HG03135 (cell line): ENCODE measurements at regions not wholly inside any gene's neighbourhood (a gene's known extent, or its start where the extent isn't known, plus 50 kb on each side); places are given as distances from the start of the nearest gene placed in this dataset.
"Not testable (repeated sequence)": the region's sequence is repeated elsewhere in the genome, so short reads cannot be mapped to it uniquely, and the experiment has no call there.

Experiments
- ATAC-seq: cut with Tn5 transposase; IDR thresholded peaks from one replicate; pipeline ENCODE4 v1.9.1; 2021; ENCODE audit warnings: mild to moderate bottlenecking, moderate library complexity; ENCODE audit not compliant: unreplicated experiment

DNA sequence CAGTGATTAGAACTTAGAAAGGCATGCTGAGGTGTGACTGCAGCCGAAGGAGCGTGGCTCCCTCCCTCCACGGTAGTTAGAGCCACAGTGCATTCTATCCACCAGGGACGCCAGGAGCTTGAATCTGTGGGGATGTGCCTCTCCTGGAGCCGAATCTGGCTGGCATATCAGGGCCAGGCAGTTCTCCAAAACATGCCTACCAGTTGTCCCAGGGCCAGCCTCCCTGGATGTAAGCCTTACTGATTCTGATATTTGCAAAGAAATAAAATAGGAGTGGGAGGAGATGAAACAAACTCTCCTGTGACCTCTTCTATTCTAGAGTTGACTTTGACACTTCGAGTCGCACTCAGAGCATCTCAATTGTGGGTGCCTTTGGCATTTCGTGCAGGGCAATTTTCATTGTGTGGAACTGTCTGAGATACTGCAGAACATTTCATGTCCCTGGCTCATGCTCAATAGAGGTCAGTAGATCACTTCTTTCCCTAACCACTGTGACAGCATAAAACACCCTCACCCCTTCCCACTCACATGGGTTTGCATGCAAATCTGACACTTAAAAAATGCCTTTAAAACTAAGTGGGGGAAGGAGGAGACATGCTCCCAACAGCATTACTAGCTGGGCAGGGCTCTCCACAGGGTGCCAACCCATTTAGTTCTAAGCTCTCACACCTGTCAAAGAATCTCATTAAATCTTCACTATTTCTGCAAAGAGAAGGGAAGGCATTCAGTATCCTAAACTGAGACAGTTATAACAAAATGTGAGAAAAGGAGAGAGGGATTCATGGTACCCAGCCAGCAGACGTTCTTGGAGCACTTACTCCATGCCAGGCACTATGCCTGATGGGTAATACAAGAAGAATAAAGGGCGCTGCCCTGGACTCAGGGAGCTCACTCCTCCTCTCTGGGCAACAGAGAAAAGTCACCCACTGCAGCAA lies 378.9 kb downstream of the PREX1 start:
- no peak for ATAC-seq

DNA sequence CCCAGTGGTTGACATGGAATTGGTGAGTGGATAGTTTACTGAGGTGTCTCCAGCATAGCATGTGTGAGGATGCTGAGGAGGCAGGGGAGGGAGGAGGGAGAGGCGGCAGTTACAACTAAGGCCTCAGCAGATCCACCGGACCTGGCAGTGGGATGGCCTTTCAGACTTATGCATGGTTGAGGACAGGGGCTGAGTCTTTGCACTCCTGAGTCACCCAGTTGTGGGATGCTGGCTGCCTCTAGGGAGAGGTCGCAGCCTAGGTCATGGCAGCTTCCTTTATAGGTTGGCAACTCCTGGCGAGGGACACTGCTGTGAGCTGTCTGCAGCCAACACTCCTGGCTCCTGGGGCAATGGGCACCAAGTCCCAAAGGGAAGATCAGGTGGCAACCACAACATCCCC lies 380.3 kb downstream of the PREX1 start:
- ATAC-seq, result no peak

DNA sequence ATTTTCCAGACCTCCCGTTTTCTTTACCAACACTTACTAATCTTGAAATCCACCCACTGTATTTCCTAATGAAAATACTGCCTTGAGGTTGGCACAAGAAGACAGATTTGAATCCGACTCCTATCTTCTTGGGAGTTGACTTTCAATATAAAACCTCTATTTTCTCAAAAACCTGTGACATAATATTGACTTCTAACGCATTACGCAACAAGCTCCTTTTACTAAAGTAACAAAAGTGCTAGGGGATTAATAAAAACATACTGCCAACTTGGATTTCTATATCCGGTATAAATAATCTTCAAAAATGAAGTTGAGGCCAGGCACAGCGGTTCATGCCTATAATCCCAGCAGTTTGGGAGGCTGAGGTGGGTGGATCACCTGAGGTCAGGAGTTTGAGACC lies 382.0 kb downstream of the PREX1 start:
- ATAC-seq, result no peak

DNA sequence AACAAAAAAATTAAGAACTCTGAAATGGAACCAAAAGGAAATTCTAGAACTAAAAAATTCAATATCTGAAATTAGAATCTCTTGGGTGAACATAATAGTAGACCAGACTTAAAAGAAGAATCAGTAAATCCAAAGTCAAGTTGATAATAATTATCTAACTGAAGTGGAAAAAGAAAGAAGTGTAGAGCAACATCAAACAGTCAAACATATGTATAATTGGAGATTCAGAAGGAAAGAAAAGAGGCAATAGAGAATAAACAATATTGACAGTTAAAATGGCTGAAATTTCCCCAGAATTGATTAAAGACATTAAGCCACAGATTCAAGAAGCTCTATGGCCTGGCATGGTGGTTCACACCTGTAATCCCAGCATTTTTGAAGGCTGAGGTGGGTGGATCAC lies 383.6 kb downstream of the PREX1 start:
- no peak for ATAC-seq

DNA sequence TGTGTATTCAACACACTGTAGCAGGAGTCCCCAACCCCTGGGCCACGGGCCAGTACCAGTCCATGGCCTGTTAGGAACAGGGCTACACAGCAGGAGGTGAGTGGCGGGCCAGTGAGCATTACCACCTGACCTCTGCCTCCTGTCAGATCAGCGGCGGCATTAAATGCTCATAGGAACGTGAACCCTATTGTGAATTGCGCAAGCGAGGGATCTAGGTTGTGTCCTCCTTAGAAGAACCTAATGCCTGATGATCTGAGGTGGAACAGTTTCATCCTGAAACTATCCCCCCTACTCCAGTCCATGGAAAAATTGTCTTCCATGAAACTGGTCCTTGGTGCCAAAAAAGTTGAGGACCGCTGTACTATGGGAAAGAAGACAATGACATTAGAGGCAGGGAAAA lies 386.9 kb downstream of the PREX1 start:
- ATAC-seq, result no peak

DNA sequence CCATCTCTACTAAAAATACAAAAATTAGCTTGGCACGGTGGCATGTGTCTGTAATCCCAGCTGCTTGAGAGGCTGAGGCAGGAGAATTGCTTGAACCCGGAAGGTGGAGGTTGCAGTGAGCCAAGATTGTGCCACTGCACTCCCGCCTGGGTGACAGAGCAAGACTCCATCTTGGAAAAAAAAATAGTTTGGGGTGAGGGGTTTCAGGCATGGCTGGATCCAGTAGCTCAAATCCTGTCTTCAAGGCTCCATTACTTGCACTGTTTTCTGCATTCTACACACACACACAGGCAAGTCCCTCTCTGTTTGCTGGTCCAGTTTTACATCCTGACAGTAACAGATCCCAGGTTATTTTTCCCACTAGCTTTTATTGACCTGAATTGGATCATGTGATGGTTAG lies 387.5 kb downstream of the PREX1 start:
- not testable (repeated sequence) for ATAC-seq

- no peak for ATAC-seq
Observed at GRCh38 chr20:48437146-48437545, 390.7 kb downstream of the PREX1 start.

DNA sequence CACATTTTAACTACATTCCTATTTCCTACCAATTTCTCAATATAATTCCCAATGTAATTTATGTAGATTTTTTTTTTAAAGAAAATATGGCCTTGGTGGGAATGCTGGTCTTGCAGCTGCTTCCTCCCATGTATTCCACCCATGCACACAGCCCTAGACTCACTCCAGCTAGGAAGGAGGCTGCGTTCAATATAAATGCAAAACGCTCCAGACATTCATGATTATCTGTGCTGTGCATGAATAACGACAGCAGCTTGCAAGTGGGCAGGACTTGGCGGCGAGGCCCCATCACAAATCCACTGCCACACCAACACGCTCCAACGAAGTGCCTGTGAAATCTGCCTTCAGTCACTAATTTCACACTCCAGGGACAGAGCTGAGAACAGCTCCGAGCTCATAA lies 391.2 kb downstream of the PREX1 start:
- not testable (repeated sequence) for ATAC-seq

GRCh38 chr20:48433178-48433577 lies 394.6 kb downstream of the PREX1 start:
- ATAC-seq, result no peak

- ATAC-seq, result no peak
Observed at GRCh38 chr20:48432494-48432832, 395.3 kb downstream of the PREX1 start.

DNA sequence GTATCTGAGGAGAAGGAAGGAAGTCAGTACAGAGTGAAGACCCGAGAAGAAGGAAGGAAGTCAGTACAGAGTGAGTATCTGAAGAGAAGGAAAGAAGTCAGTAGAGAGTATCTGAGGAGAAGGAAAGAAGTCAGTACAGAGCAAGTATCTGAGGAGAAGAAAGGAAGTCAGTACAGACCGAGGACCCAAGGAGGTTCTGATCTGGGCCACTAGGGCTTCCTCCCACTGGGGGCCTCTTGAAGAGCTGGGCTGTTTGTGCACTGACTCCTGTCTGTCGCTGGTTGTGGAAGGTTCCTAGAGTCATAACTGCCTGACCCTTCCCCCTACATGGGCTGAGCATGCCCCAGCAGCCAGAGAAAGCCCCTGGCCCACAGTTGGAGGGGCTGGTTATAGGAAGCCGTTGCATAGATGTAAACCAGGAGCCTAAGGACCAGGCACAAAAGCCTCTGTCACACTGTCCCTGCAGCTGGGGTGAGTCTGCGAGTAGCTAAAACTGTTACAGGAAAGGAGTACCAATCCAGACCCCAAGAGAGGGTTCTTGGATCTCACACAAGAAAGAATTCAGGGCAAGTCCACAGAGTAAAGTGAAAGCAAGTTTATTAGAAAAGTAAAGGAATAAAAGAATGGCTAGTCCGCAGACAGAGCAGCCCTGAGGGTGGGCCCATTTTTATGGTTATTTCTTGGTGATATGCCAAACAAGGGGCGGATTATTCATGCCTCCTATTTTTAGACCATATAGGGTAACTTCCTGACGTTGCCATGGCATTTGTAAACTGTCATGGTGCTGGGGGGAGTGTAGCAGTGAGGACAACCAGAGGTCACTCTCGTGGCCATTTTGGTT lies 395.9 kb downstream of the PREX1 start:
- ATAC-seq, result no peak

DNA sequence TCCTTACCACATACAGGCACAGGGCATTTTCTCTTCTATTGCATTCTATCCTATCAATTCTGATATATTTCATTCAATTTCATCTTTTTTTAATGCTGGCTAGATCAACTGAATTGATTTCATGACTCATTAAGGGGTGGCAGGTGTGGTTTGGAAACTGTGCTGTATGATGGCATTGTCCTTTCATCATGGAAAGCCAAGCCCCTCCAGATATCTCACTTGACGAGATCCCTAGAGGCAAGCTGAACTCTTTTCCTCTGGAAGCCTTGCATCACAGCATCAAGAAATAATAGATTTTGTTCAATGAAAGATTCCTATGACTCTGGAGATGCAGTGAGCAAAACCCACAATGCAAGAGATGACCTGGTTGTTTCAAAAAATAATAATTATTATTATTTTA lies 401.2 kb downstream of the PREX1 start:
- ATAC-seq, result no peak

- ATAC-seq, result no peak
Observed at GRCh38 chr20:48425817-48426612, 401.8 kb downstream of the PREX1 start.

DNA sequence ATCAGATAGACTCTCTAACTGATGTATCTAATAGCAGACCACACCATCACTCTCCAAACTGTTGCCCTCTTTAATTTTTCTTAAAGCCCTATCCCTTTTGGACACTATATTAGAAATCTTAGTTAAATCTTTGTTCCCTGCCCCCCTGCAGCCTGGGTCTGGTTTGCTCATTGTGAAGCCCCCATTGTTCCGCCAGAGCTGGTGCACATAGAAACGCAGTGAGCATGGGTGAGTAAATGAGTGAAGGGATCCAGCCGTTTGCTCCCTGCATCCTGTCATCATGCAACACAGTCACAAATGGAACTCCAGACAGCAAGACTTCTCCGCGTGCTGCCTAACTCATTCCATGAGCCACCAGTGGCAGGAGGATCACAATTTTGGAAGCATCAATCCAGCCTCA lies 402.5 kb downstream of the PREX1 start:
- no peak for ATAC-seq

DNA sequence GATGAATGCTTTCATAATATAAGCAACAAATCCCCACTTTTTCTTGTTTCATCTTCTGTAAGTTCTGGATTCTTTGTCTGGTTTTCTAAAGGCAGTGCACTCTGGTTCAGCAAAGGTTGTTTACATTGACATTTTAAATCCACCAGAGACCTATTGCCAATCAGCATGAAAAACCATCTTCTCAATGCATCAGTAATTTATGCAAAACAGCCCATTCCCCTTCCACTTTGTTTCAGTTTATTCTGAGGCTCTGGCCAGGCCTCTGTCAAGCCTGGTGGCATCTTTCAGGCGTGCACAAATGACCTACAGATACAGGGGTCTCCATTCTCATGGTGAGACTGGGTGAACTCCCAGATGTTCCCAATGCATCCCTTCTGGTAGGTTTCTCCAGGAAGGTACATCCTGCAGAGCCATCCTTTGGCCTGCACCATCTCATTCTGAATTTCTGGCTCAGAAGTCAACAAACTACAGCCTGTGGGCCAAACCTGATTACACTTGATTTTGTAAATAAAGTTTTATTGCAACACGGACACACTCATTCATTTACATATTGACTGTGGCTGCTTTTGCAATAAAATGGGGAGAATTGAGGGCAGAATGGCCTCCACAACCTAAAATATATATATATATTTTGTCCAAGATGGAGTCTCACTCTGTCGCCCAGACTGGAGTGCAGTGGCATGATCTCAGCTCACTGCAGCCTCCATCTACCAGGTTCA lies 405.4 kb downstream of the PREX1 start:
- no peak for ATAC-seq

DNA sequence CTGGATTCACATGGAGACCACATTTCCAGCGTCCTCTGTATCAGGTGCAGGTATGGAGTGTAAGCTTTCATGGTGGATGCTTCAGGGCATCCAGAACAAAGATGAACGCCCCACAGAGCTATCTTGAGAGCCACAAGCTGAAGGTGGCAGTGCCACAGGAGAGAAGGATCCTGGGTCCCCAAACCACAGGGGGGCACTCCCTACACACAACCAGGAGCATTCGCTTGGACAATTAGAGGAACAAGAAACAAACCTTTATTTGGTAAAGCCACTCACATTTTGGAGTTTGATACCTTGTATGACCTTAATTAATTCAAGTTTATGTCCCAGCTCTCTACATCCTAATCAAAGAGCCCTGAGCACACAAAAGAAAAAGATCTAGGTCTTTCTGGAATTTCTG lies 406.3 kb downstream of the PREX1 start:
- no peak for ATAC-seq

DNA sequence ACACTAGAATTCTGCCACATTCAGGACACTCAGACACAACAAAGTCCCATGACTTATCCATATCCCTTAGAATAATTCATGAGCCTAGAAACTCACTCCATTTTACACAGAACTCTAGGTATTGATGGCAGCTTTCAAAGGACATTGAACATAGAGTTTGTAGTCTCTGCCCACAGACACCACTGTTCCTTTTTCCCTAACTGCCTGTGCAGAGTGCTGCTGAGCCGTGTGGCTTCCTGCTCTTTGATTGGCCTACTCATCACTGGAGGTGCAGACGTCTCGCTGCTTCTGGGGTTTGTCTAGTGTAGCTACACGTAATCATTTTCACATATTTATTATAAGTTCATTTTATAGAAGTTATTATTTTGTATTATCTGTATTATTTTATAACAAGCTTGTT lies 407.6 kb downstream of the PREX1 start:
- no peak for ATAC-seq

DNA sequence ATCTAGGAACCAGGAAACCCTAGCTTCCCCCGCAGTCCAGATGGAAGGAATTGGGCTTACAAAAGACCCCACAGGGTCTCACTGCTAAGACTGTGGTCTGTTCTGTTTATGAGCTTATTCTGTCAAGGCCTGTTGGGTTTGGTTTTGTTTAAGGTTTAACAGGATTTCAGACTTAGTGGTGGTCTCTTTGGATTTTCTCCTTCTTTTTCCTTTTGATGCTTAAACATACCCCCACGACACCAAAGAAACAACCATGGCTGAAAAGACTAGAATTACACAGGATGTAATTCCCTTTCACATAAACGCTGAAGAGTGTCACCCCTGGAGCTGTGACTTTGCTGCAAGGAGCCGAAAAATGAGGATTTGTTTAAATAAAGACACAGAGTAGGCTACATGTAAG lies 408.6 kb downstream of the PREX1 start:
- no peak for ATAC-seq

GRCh38 chr20:48416002-48416401 lies 411.8 kb downstream of the PREX1 start:
- no peak for ATAC-seq

DNA sequence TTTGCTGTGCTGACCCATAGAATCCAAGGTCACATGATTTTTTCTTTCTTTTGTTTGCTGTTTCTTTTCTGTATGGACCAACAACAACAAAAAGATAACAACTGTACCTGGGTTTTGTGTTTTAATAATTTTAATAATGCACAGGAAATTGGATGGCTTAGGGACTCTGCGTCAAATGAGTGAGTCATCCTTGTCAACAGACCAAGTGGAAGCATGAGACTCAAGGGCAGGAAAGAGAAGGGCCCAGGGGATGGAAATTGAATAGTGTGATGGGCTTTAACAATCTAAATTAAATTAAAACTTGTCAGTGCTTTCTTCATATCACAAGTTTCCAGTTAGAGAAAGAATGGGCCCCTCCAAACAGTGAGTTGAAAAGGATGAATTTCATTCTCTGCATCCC lies 413.0 kb downstream of the PREX1 start:
- no peak for ATAC-seq
